IPS DF 4.7 (cell line): ENCODE measurements at regions not wholly inside any gene's neighbourhood (a gene's known extent, or its start where the extent isn't known, plus 50 kb on each side); places are given as distances from the start of the nearest gene placed in this dataset.

Experiments used
- DNase-seq: peaks from one replicate; pipeline ENCODE4 v3.0.0-alpha.2; 2013; ENCODE audit warnings: low spot score; ENCODE audit errors: extremely low read depth

- DNase-seq = no peak
These were observed 233.5 kb upstream of the E2F8 start for GRCh38 chr11:19474211-19474610.

GRCh38 chr11:19472679-19473078, 231.9 kb upstream of the E2F8 start:
- DNase-seq = no peak

- DNase-seq = no peak
These were observed 227.2 kb upstream of the E2F8 start for GRCh38 chr11:19467904-19468303.

- no peak for DNase-seq
These were observed 225.6 kb upstream of the E2F8 start for GRCh38 chr11:19466314-19466713.

- DNase-seq = no peak
These were observed 223.2 kb upstream of the E2F8 start for GRCh38 chr11:19463976-19464375.

GRCh38 chr11:19460718-19461405, 220.1 kb upstream of the E2F8 start:
- no peak for DNase-seq

GRCh38 chr11:19459240-19459639, 218.5 kb upstream of the E2F8 start:
- DNase-seq = no peak

GRCh38 chr11:19458721-19459120, 218.0 kb upstream of the E2F8 start:
- DNase-seq = no peak

- no peak for DNase-seq
These were observed 217.5 kb upstream of the E2F8 start for GRCh38 chr11:19458231-19458630.

- no peak for DNase-seq
These were observed 215.0 kb upstream of the E2F8 start for GRCh38 chr11:19455731-19456130.

- no peak for DNase-seq
These were observed 213.0 kb upstream of the E2F8 start for GRCh38 chr11:19453651-19454257.

- DNase-seq = no peak
These were observed 210.9 kb upstream of the E2F8 start for GRCh38 chr11:19451609-19452008.

GRCh38 chr11:19450282-19450681, 209.5 kb upstream of the E2F8 start:
- DNase-seq = no peak

GRCh38 chr11:19448651-19449050, 207.9 kb upstream of the E2F8 start:
- DNase-seq = no peak

- DNase-seq = no peak
These were observed 206.4 kb upstream of the E2F8 start for GRCh38 chr11:19447150-19447566.

GRCh38 chr11:19445771-19446170, 205.0 kb upstream of the E2F8 start:
- DNase-seq = no peak

GRCh38 chr11:19444231-19444630, 203.5 kb upstream of the E2F8 start:
- DNase-seq = no peak

- no peak for DNase-seq
These were observed 201.8 kb upstream of the E2F8 start for GRCh38 chr11:19442554-19442910.

GRCh38 chr11:19441752-19442553, 201.2 kb upstream of the E2F8 start:
- no peak for DNase-seq

GRCh38 chr11:19441288-19441687, 200.5 kb upstream of the E2F8 start:
- no peak for DNase-seq

- DNase-seq = no peak
These were observed 197.0 kb upstream of the E2F8 start for GRCh38 chr11:19437760-19438159.

- DNase-seq = no peak
These were observed 196.2 kb upstream of the E2F8 start for GRCh38 chr11:19436932-19437331.
